ENCODE measurements at regions not wholly inside any gene's neighbourhood (a gene's known extent, or its start where the extent isn't known, plus 50 kb on each side); places are given as distances from the start of the nearest gene placed in this dataset.

GRCh38 chr2:177072090-177072489 is 140.5 kb upstream of the HNRNPA3 start:
- in situ Hi-C loops (cut with HindIII; ENCODE audit: low pct_unique_long_range_greater_than_20kb, low sequenced_read_pairs) (no loop called here), intact Hi-C loops (cut with micrococcal nuclease; ENCODE audit: unreplicated experiment) (no loop called here)
- Histone ChIP-seq H3K4me1 (ENCODE audit: control insufficient read depth, insufficient read depth, low read length) (no peaks in the 10 kb centered on the region), H3K27ac (ENCODE audit: low read length) (no peak overlapping the region), H3K9me3 (ENCODE audit: control insufficient read depth, insufficient read depth, low read depth, low read length) (no peaks in the 10 kb centered on the region), H3K27me3 (ENCODE audit: control insufficient read depth, insufficient read depth, low read length) (no peaks in the 10 kb centered on the region), H3K4me3 (ENCODE audit: low read depth in 2 of 2, low read length in 2 of 2) (no peak overlapping the region), H3K36me3 (ENCODE audit: control insufficient read depth, insufficient read depth, low read length) (no peaks in the 10 kb centered on the region)
- ChIA-PET POLR2A (no interaction called here), CTCF (interaction anchor here (0.7 kb wide), 1 partner anchor 910 kb away, joined by 4 read pairs; no protein-coding TSS in a partner anchor)
- no peak for TF ChIP-seq POLR2AphosphoS5 (IDR thresholded peaks at IDR 0.05; ENCODE audit: low read depth, low read length)
- no peak for TF ChIP-seq CTCF (IDR thresholded peaks at IDR 0.05)
- DNase-seq (ENCODE audit: low read depth, low spot score) (no peak), ATAC-seq (no peak)
- BruUV-seq (replicated peaks): no TSS peak

GRCh38 chr2:177073611-177074010 is 139.0 kb upstream of the HNRNPA3 start:
- Histone ChIP-seq H3K27me3 (ENCODE audit: control insufficient read depth, insufficient read depth, low read length) (no peaks in the 10 kb centered on the region), H3K4me3 (ENCODE audit: low read depth in 2 of 2, low read length in 2 of 2) (no peak overlapping the region), H3K9me3 (ENCODE audit: control insufficient read depth, insufficient read depth, low read depth, low read length) (no peaks in the 10 kb centered on the region), H3K27ac (ENCODE audit: low read length) (no peak overlapping the region), H3K36me3 (ENCODE audit: control insufficient read depth, insufficient read depth, low read length) (no peaks in the 10 kb centered on the region), H3K4me1 (ENCODE audit: control insufficient read depth, insufficient read depth, low read length) (no peaks in the 10 kb centered on the region)
- intact Hi-C loops (cut with micrococcal nuclease; ENCODE audit: unreplicated experiment) (no loop called here), in situ Hi-C loops (cut with HindIII; ENCODE audit: low pct_unique_long_range_greater_than_20kb, low sequenced_read_pairs) (no loop called here)
- ATAC-seq: no peak
- POLR2A ChIA-PET: no interaction called here
- CTCF ChIA-PET: no interaction called here
- DNase-seq (ENCODE audit: low read depth, low spot score): no peak
- no TSS peak for BruUV-seq (replicated peaks)
- TF ChIP-seq REST (IDR thresholded peaks at IDR 0.05; ENCODE audit: insufficient read depth in 1 of 2, low read depth in 2 of 2, low read length in 1 of 2): no peak
- TF ChIP-seq CTCF (IDR thresholded peaks at IDR 0.05): no peak

- no TSS peak for BruUV-seq (replicated peaks)
- Histone ChIP-seq H3K4me1 (ENCODE audit: control insufficient read depth, insufficient read depth, low read length) (no peaks in the 10 kb centered on the region), H3K27me3 (ENCODE audit: control insufficient read depth, insufficient read depth, low read length) (no peaks in the 10 kb centered on the region), H3K36me3 (ENCODE audit: control insufficient read depth, insufficient read depth, low read length) (no peaks in the 10 kb centered on the region), H3K4me3 (ENCODE audit: low read depth in 2 of 2, low read length in 2 of 2) (no peak overlapping the region), H3K9me3 (ENCODE audit: control insufficient read depth, insufficient read depth, low read depth, low read length) (no peaks in the 10 kb centered on the region), H3K27ac (ENCODE audit: low read length) (no peak overlapping the region)
- TF ChIP-seq SIN3A (IDR thresholded peaks at IDR 0.05; ENCODE audit: borderline replicate concordance, insufficient read depth, low read depth, low read length) (no peak), REST (IDR thresholded peaks at IDR 0.05; ENCODE audit: insufficient read depth in 1 of 2, low read depth in 2 of 2, low read length in 1 of 2) (no peak), POLR2AphosphoS5 (IDR thresholded peaks at IDR 0.05; ENCODE audit: low read depth, low read length) (no peak), TCF7L2 (IDR thresholded peaks at IDR 0.05; ENCODE audit: low read depth, low read length) (no peak), CTCF (IDR thresholded peaks at IDR 0.05) (no peak)
- in situ Hi-C loops (cut with HindIII; ENCODE audit: low pct_unique_long_range_greater_than_20kb, low sequenced_read_pairs): no loop called here
- DNase-seq (ENCODE audit: low read depth, low spot score) (no peak), ATAC-seq (no peak)
- intact Hi-C loops (cut with micrococcal nuclease; ENCODE audit: unreplicated experiment): no loop called here
- POLR2A ChIA-PET: no interaction called here
- CTCF ChIA-PET: no interaction called here
Observed at GRCh38 chr2:177074099-177074710, 138.4 kb upstream of the HNRNPA3 start.
